C4-2B (cell line): ENCODE measurements at regions not wholly inside any gene's neighbourhood (a gene's known extent, or its start where the extent isn't known, plus 50 kb on each side); places are given as distances from the start of the nearest gene placed in this dataset.

Source experiments
- CTCF ChIP-seq: fragments of 450-650 bp; conservative IDR thresholded peaks from 2 replicates; pipeline ENCODE4 v1.5.1; 2017; ENCODE audit warnings: mild to moderate bottlenecking
- ZFX ChIP-seq: fragments of 450-650 bp; IDR thresholded peaks from 2 replicates; pipeline ENCODE4 v1.6.1; 2017

GRCh38 chr18:78309307-78309706, 670.3 kb upstream of the SALL3 start:
- no peak for TF ChIP-seq CTCF
- no peak for TF ChIP-seq ZFX
